Astrocyte of the spinal cord (primary cell): ENCODE measurements at regions not wholly inside any gene's neighbourhood (a gene's known extent, or its start where the extent isn't known, plus 50 kb on each side); places are given as distances from the start of the nearest gene placed in this dataset.
"Not testable (repeated sequence)": the region's sequence is repeated elsewhere in the genome, so short reads cannot be mapped to it uniquely, and the experiment has no call there.

Experiments used
- DNase-seq: peaks from one replicate; pipeline ENCODE4 v3.0.0; 2011; ENCODE audit warnings: low read depth, low spot score
- H3K4me3 ChIP-seq: 2 replicates; pipeline ENCODE4 v1.5.1; 2011; ENCODE audit warnings: low read depth, mild to moderate bottlenecking, low read length, moderate library complexity
- in situ Hi-C: cut with HindIII; loops from 2 replicates; pipeline ENCODE4 v1.10.0; 2017; ENCODE audit warnings: low sequenced_read_pairs
- TF ChIP-seq, protein P1 (sequence below): IDR thresholded peaks from 2 replicates; pipeline ENCODE4 v1.5.1; 2012; ENCODE audit warnings: low read depth, mild to moderate bottlenecking, low read length, inconsistent platforms

DNA sequence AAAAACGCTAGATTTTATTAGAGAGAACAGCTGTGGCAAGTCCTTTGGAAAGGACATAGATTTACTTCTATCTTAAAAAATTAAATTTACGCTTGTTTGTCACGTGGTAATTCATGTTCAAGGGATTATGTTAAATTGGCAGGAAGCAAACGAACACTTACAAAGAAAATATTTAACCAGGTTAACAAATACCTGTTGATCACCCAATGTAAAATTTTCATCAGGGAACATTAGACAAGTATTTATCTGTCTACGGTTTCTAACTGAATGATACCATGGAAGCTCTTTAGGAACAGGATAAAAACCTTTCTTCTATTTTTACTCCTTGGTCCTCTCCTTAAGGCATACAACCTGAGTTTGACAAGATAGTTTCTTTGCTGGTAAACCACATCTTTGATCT lies 122.2 kb downstream of the NOC3L start:
- no peak overlapping the region for H3K4me3 ChIP-seq
- no peak for DNase-seq
- in situ Hi-C loops, result no loop called here
- TF ChIP-seq, protein P1, sequence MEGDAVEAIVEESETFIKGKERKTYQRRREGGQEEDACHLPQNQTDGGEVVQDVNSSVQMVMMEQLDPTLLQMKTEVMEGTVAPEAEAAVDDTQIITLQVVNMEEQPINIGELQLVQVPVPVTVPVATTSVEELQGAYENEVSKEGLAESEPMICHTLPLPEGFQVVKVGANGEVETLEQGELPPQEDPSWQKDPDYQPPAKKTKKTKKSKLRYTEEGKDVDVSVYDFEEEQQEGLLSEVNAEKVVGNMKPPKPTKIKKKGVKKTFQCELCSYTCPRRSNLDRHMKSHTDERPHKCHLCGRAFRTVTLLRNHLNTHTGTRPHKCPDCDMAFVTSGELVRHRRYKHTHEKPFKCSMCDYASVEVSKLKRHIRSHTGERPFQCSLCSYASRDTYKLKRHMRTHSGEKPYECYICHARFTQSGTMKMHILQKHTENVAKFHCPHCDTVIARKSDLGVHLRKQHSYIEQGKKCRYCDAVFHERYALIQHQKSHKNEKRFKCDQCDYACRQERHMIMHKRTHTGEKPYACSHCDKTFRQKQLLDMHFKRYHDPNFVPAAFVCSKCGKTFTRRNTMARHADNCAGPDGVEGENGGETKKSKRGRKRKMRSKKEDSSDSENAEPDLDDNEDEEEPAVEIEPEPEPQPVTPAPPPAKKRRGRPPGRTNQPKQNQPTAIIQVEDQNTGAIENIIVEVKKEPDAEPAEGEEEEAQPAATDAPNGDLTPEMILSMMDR, result no peak

DNA sequence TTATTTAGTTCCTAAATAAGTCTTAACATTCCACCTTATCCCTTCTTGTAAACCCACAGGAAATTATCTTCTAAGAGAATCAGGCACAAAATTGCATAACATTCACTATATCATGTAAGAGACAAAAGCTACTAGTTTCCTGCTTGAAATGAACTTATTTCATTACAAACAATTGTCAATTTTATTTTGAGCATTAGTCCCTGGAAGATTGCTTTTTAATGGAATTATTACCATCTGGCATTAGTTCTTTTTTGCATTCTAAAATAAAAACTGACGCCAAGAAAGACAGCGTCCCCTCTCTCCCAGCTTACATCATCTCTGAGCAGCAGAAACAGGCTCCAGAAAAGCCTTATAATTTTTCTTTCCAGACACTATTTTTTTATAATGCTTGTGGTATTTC lies 121.8 kb downstream of the NOC3L start:
- no peak overlapping the region for H3K4me3 ChIP-seq
- no peak for DNase-seq
- TF ChIP-seq, protein P1, result no peak
- in situ Hi-C loops, result no loop called here

DNA sequence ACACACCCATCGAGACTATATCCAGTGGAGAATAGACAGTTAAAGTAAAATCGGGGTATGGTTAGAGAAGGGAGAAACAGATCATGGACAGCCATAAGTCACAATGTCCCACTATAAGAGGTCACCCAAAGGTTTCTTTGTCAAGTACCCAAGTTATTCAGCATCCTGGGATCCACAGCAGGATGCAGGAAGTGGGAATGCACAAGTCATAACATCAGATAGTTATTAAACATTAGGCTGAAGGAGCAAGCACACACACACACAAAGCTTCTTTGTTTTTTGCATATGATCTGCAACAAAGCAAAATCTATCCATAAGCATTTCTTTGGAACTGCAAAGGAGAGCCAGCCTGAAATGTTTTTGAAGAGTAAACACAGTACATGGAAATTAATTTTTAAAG lies 111.6 kb downstream of the NOC3L start:
- no peak overlapping the region for H3K4me3 ChIP-seq
- no peak for DNase-seq
- in situ Hi-C loops, result no loop called here
- TF ChIP-seq, protein P1, result no peak

DNA sequence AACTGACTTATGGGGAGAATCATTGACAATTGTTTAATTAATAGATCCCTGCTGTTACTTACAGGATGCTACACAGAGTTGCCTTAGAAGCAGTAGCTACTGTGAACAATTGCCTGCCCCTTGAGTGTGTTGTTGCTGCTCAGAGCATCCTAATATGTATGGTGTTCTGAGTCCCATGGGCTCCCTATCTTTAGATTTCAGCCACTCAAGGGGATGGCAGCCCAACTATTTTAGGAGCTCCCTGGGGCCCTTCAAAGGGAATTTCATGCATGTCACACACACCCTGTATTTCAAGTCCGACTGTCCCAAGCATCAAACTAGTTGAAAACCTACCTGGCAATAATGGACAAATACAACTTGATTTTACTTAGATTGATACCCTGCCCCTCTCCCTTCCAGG lies 111.2 kb downstream of the NOC3L start:
- TF ChIP-seq, protein P1, result no peak
- DNase-seq, result no peak
- no peak overlapping the region for H3K4me3 ChIP-seq
- in situ Hi-C loops, result no loop called here

DNA sequence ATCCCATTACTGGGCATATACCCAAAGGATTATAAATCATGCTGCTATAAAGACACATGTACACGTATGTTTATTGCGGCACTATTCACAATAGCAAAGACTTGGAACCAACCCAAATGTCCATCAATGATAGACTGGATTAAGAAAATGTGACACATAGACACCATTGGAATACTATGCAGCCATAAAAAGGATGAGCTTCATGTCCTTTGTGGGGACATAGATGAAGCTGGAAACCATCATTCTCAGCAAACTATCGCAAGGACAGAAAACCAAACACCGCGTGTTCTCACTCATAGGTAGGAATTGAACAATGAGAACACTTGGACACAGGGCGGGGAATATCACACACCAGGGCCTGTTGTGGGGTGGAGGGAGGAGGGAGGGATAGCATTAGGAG lies 105.3 kb downstream of the NOC3L start:
- in situ Hi-C loops, DNase-seq: not testable (repeated sequence)

DNA sequence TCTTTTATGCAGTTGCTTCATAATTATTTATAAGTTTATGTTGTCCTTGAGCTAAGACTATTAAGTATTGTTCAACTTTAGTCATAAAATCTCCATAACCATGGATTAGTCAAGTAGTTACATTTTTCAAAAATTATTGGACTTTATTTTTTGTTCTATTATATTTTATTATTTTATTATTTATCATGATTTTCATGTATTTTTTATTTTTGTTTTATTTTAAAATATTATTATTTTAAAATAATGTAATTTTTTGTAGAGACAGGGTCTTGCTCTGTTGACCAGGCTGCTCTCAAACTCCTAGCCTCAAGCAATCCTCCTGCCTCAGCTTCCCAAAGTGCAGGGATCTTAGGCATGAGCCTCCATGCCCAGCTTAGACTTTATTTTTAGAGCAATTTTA lies 102.3 kb downstream of the NOC3L start:
- TF ChIP-seq, protein P1, result no peak
- DNase-seq, result no peak
- in situ Hi-C loops, result no loop called here
- H3K4me3 ChIP-seq, result no peak overlapping the region

More for the DNA sequence above, 105.3 kb downstream of the NOC3L start:
- not testable (repeated sequence) for H3K4me3 ChIP-seq

DNA sequence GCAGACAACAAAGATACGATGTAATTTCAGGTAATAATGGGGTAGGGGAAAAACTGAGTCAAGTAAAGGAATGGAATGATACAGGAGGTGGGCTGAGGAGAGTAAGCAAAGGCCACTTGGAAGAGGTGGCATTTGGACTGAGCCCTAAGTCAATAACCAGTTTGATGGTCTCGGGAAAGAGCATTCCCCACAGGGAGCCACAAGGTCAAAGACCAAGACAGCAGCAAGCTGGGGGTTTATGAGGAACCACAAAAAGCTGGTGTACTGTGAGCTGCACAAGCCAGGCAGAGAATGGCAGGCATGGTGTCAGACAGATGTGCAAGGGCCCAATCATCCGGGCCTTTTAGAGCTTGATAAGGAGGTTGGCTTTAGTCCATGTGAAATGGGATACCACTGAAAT lies 98.7 kb downstream of the NOC3L start:
- in situ Hi-C loops, result no loop called here
- DNase-seq, result no peak
- no peak overlapping the region for H3K4me3 ChIP-seq
- TF ChIP-seq, protein P1, result no peak
